IMR-90 (cell line): ENCODE measurements at regions not wholly inside any gene's neighbourhood (a gene's known extent, or its start where the extent isn't known, plus 50 kb on each side); places are given as distances from the start of the nearest gene placed in this dataset.

Source experiments
- ATAC-seq: fragments of 200-7000 bp; cut with Tn5 transposase; 2 replicates; pipeline ENCODE4 v1.9.1; 2020; ENCODE audit warnings: low read depth, mild to moderate bottlenecking, moderate library complexity
- BruUV-seq: library from RNA; stranded (reverse); fragments of 400-500 nt; replicated peaks from 2 replicates; lab custom pipeline; 2021; lab: Mats Ljungman, UMichigan
- CTCF ChIA-PET: fragments of 300-600 bp; formaldehyde crosslinking; extraction: SDS; loops from one replicate; lab custom pipeline; 2021; ENCODE audit warnings: antibody characterized with exemption; lab: Yijun Ruan, JAX
- POLR2A ChIA-PET: fragments of 300-600 bp; sonication (Branson Sonifier 250); formaldehyde crosslinking; loops from one replicate; lab custom pipeline; 2022; ENCODE audit warnings: antibody characterized with exemption; ENCODE audit not compliant: unreplicated experiment; lab: Charles Lee
- DNase-seq: peaks from one replicate; pipeline ENCODE4 v3.0.0; 2013
- H2AFZ ChIP-seq: replicated peaks from 2 replicates; pipeline ENCODE3; 2013; ENCODE audit warnings: low read length, mild to moderate bottlenecking; ENCODE audit not compliant: poor library complexity
- H2AK5ac ChIP-seq: 2 replicates; pipeline ENCODE4 v1.6.1; 2013; ENCODE audit warnings: low read depth, low read length, inconsistent platforms
- H2AK9ac ChIP-seq: replicated peaks from 2 replicates; pipeline ENCODE3; 2013; ENCODE audit warnings: mild to moderate bottlenecking, low read depth, low read length, moderate library complexity; ENCODE audit not compliant: poor library complexity
- H2BK120ac ChIP-seq: 2 replicates; pipeline ENCODE4 v1.6.1; 2013; ENCODE audit warnings: low read depth, low read length, inconsistent platforms
- H2BK15ac ChIP-seq: 3 replicates; pipeline ENCODE4 v1.6.1; 2013; ENCODE audit warnings: low read depth, low read length, inconsistent platforms
- H2BK20ac ChIP-seq: 2 replicates; pipeline ENCODE4 v1.6.1; 2013; ENCODE audit warnings: low read depth, mild to moderate bottlenecking, inconsistent platforms, low read length, moderate library complexity
- H2BK5ac ChIP-seq: 2 replicates; pipeline ENCODE4 v1.6.1; 2013; ENCODE audit warnings: mild to moderate bottlenecking, low read depth, low read length, inconsistent platforms; ENCODE audit not compliant: poor library complexity, severe bottlenecking
- H3K14ac ChIP-seq: replicated peaks from 2 replicates; pipeline ENCODE4 v1.6.1; 2013; ENCODE audit warnings: low read depth, low read length, inconsistent platforms
- H3K18ac ChIP-seq: 2 replicates; pipeline ENCODE4 v1.6.1; 2013; ENCODE audit warnings: low read depth, low read length, control low read depth
- H3K23ac ChIP-seq: 2 replicates; pipeline ENCODE4 v1.6.1; 2013; ENCODE audit warnings: low read depth, low read length, inconsistent platforms
- H3K27ac ChIP-seq: 2 replicates; pipeline ENCODE4 v1.5.1; 2013; ENCODE audit warnings: mild to moderate bottlenecking, control low read depth, low read length; ENCODE audit not compliant: insufficient read depth
- H3K27me3 ChIP-seq: 2 replicates; pipeline ENCODE4 v1.6.1; 2013; ENCODE audit warnings: low read length; ENCODE audit not compliant: control insufficient read depth, insufficient read depth
- H3K36me3 ChIP-seq: 2 replicates; pipeline ENCODE4 v1.6.1; 2013; ENCODE audit warnings: low read length, mixed read lengths; ENCODE audit not compliant: control insufficient read depth, insufficient read depth
- H3K4ac ChIP-seq: 2 replicates; pipeline ENCODE4 v1.6.1; 2013; ENCODE audit warnings: low read depth, low read length, inconsistent platforms
- H3K4me1 ChIP-seq: 2 replicates; pipeline ENCODE4 v1.6.1; 2013; ENCODE audit warnings: low read length, mixed read lengths; ENCODE audit not compliant: control insufficient read depth, insufficient read depth
- H3K4me2 ChIP-seq: 2 replicates; pipeline ENCODE4 v1.6.1; 2013; ENCODE audit warnings: low read depth, mild to moderate bottlenecking, control low read depth, low read length, moderate library complexity
- H3K4me3 ChIP-seq: 2 replicates; pipeline ENCODE4 v1.5.1; 2013; ENCODE audit warnings: low read depth, mild to moderate bottlenecking, control low read depth, low read length, moderate library complexity; ENCODE audit not compliant: insufficient read depth
- H3K56ac ChIP-seq: 2 replicates; pipeline ENCODE4 v1.6.1; 2013; ENCODE audit warnings: low read length, inconsistent platforms; ENCODE audit not compliant: insufficient read depth; ENCODE audit errors: extremely low read depth
- H3K79me1 ChIP-seq, 2 experiments: 2 replicates each; pipeline ENCODE4 v1.6.1; 2013; ENCODE audit warnings: low read length in 2 of 2, inconsistent platforms in 1 of 2, low read depth in 1 of 2
- H3K9ac ChIP-seq: 2 replicates; pipeline ENCODE4 v1.6.1; 2013; ENCODE audit warnings: low read depth, low read length, control low read depth
- H3K9me1 ChIP-seq: 2 replicates; pipeline ENCODE4 v1.6.1; 2013; ENCODE audit warnings: low read length, inconsistent platforms; ENCODE audit not compliant: insufficient read depth
- H3K9me3 ChIP-seq: 2 replicates; pipeline ENCODE4 v1.6.1; 2013; ENCODE audit warnings: low read length; ENCODE audit not compliant: control insufficient read depth, insufficient read depth
- H4K20me1 ChIP-seq: 2 replicates; pipeline ENCODE4 v1.6.1; 2013; ENCODE audit warnings: low read length, inconsistent platforms; ENCODE audit not compliant: insufficient read depth
- H4K5ac ChIP-seq: 2 replicates; pipeline ENCODE4 v1.6.1; 2013; ENCODE audit warnings: mild to moderate bottlenecking, low read depth, low read length, control low read depth
- H4K8ac ChIP-seq, 2 experiments: 2 replicates each; pipeline ENCODE4 v1.6.1; 2013; ENCODE audit warnings: low read depth in 2 of 2, low read length in 2 of 2, control low read depth in 1 of 2, inconsistent platforms in 1 of 2
- H4K91ac ChIP-seq: 2 replicates; pipeline ENCODE4 v1.6.1; 2013; ENCODE audit warnings: low read depth, low read length, inconsistent platforms; ENCODE audit not compliant: insufficient read depth
- ELK1 ChIP-seq: fragments of 150-350 bp; IDR thresholded peaks from 2 replicates; pipeline ENCODE4 v1.6.1; 2016; ENCODE audit warnings: low read depth, mild to moderate bottlenecking, low read length, moderate library complexity, borderline replicate concordance
- MXI1 ChIP-seq: IDR thresholded peaks from 2 replicates; pipeline ENCODE4 v1.6.1; 2012; ENCODE audit warnings: low read depth, mild to moderate bottlenecking, low read length, moderate library complexity, borderline replicate concordance
- WGBS, 2 experiments: methylation state at CpG; one replicate each; pipeline versions ENCODE4 v1.1.5 to v1.1.7; 2013; ENCODE audit warnings: missing lambda C conversion rate in 2 of 2; ENCODE audit not compliant: insufficient read length in 1 of 2; ENCODE audit errors: extremely low coverage in 2 of 2; 5-methylcytosine and 5-hydroxymethylcytosine counted together
- dilution Hi-C: fragments of 300-500 bp; cut with HindIII; formaldehyde crosslinking; loops from one replicate; pipeline ENCODE4 v1.14.3; 2018; ENCODE audit warnings: low sequenced_read_pairs; ENCODE audit not compliant: unreplicated experiment
- in situ Hi-C: fragments of 300-500 bp; cut with MboI; formaldehyde crosslinking; loops from 3 replicates; pipeline ENCODE4 v1.14.3; 2019; ENCODE audit warnings: low sequenced_read_pairs, inconsistent platforms, mixed read lengths
- intact Hi-C: fragments of 100-400 bp; cut with micrococcal nuclease; formaldehyde crosslinking; loops from 2 replicates; pipeline ENCODE4 v1.10.0; 2022

- no peak overlapping the region for H3K27ac ChIP-seq
- no peak overlapping the region for H2AFZ ChIP-seq
- H3K4ac ChIP-seq = no peak overlapping the region
- H3K23ac ChIP-seq = no peak overlapping the region
- WGBS, 2 experiments = 60% methylated on average over 1 of the region's 2 CpGs; no CpG with 5 or more reads in 1 of the 2 experiments
- dilution Hi-C loops = no loop called here
- no peaks in the 10 kb centered on the region for H3K36me3 ChIP-seq
- ChIA-PET CTCF (no interaction called here), POLR2A (no interaction called here)
- peaks cover 7% of the 10 kb centered on the region for H3K4me1 ChIP-seq
- no peak overlapping the region for H2BK120ac ChIP-seq
- no peak overlapping the region for H2AK5ac ChIP-seq
- no peak overlapping the region for H2BK15ac ChIP-seq
- H3K27me3 ChIP-seq = no peaks in the 10 kb centered on the region
- in situ Hi-C loops = no loop called here
- H4K5ac ChIP-seq = no peak overlapping the region
- no peak overlapping the region for H2AK9ac ChIP-seq
- no peaks in the 10 kb centered on the region for H4K20me1 ChIP-seq
- H4K91ac ChIP-seq = no peak overlapping the region
- DNase-seq = no peak
- no peak overlapping the region for H3K14ac ChIP-seq
- no peak overlapping the region for H3K4me3 ChIP-seq
- H2BK5ac ChIP-seq = no peak overlapping the region
- H3K79me1 ChIP-seq = no peaks in the 10 kb centered on the region
- intact Hi-C loops = no loop called here
- H2BK20ac ChIP-seq = no peak overlapping the region
- ATAC-seq = no peak
- no TSS peak for BruUV-seq
- peaks cover 6% of the 10 kb centered on the region for H3K9me1 ChIP-seq
- H3K56ac ChIP-seq = no peak overlapping the region
- no peaks in the 10 kb centered on the region for H3K9me3 ChIP-seq
- H3K18ac ChIP-seq = no peak overlapping the region
- H3K4me2 ChIP-seq = no peak overlapping the region
- no peak overlapping the region for H3K9ac ChIP-seq
- H4K8ac ChIP-seq = no peak overlapping the region
- no peak for TF ChIP-seq MXI1
- TF ChIP-seq ELK1 = no peak
These were observed 154.5 kb downstream of the OTOR start for GRCh38 chr20:16902662-16903061.
